HG02885 (cell line): ENCODE measurements at regions not wholly inside any gene's neighbourhood (a gene's known extent, or its start where the extent isn't known, plus 50 kb on each side); places are given as distances from the start of the nearest gene placed in this dataset.
A peak's percentile ranks its signal among the peaks of the same experiment; 100 is the strongest.

Experiments
- ATAC-seq: cut with Tn5 transposase; IDR thresholded peaks from one replicate; pipeline ENCODE4 v1.9.1; 2021; ENCODE audit warnings: mild to moderate bottlenecking; ENCODE audit not compliant: unreplicated experiment, poor library complexity

DNA sequence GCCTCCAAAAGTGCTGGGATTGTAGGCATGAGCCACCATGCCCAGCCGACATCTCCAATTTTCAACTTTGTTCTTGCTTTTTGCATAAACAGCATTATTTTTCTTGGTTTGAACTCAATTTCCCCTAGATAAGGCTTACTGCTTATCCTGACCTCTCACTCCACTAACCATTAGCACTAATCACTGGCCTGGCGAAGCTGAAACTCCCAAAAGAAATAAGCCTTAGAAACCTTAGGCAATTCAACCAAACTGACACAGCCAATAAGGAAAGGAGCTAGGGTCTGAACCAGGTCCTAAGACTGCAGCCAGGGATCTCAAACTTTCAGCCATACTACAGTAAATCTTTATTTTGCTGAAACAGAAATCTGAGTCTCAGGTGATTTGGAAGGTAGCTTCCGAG is 448.0 kb downstream of the RMST start:
- ATAC-seq, result no peak

DNA sequence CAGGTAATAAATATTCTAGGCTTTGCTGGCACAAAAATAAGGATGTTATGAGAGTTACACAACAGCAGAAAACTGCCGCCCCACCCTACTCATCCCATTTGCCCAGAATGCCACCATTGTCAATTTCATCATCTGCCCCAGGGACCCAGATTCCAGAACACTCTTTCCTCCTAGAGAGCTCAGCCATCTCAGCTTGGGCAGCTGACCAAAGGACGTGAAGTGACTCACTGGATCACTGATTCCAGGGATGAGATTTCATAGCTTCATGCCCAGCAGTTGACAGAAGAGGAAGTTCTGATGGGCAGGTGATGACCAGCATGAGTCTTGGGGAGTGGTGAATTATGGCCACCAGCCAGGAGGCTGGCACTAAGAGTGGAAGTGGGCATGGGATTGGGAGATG is 450.3 kb downstream of the RMST start:
- ATAC-seq, result no peak

DNA sequence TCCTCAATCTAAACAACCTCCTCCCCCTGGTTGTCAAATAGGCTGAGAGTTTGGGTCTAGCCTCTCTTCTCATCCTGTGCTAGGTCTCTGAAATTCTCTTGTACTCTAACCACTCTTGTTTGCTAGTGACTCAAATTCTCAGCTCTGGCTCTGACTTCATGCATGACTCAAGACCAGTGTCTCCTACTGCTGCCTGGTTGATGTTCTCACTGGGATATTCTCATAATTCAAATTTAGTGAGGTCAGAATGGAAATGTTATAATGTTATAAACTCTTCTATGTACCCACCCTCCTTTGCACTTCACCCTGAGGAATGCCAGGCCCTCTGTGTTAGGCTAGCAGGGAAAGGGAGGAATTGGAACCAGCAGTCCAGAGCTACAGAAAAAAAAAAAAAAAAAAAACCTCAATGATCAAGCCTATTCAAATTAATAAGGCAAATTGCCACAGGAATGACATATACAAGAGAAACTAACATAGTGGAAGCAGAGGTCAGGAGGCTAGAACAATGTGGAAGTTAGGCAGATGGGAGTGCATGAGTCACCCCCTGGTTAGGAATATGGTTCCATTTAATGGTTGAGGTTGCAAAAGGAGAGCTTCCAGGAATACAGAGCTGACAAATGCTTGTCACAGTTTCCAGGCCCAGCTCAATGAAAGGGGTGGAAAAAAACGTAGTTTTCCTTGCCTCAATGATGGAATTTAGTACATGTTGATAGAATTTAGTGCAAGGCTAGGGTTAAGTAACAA is 459.5 kb downstream of the RMST start:
- no peak for ATAC-seq

DNA sequence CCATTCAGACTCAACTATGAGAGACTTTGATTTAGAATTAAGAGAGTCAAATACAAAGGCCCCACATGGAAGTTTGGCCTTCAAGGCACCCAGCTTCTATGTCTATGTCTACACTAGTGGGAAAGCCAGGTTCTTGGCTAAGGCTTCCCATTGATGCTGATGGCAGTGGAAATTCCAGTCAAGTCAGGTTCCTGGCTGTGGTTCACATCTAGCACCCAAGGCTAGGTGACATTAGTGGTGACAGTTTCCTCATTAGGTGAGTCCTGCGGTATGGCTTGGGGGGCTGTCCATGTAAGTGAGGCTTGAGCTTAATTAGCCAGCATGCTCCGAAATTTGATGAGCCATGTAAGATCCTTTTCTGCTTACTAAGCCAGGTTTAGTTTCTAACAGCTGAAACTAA is 460.9 kb downstream of the RMST start:
- ATAC-seq, result no peak

DNA sequence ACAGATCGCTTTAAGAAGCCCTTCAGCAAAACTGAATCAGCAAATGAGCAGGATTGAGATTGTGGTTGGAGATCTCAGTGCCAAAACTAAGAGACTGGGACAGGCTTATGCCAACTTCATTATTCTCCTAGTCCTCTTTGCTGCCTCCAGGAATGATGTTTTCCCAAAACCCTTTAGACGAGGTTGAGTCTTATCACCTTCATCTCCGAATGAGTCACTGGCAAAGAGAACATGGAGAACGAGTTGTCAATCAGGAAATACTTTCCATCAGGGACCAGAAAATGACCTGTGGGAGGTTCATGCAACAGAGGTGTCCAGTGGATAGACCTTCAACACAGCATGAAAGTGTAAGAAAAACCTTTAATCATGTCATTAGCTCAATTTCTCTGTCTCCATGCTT is 461.5 kb downstream of the RMST start:
- no peak for ATAC-seq

DNA sequence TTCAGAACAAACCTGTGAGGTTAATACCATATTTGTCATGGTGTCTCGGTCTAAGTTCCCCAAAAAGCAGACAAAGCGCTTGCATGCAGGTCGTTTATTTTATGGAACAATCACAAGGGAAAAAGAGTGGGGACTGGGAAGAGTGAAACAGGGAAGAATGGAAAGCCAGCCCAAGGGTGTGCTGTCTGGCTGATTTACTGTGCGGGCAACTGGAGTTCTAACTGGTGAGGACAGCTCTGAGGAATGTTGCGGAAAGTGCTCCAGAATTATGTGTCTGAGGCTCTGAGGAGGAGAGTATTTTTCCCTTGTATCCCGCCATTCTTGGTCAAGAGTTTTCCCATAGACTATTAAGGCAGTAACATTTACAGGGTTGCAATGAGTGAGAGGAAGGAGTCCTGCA is 465.4 kb downstream of the RMST start:
- no peak for ATAC-seq

DNA sequence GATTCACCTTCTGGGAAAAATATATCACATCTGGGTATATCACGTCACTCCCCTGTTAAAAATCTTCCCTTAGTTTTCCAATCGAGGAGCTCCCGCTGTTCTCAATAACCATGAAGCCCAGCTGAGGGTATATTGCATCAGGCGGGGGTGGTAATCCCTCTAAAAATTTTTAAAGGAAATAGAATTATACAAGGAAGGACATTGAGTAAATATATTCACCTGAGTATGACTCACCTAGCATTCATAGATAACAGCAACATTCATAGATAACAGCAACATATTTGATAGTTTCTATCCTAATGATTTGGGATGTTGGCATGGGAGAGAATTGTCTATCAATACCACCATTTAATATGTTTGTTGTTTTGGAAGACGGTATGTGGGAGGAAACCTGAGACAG is 473.6 kb downstream of the RMST start:
- no peak for ATAC-seq

DNA sequence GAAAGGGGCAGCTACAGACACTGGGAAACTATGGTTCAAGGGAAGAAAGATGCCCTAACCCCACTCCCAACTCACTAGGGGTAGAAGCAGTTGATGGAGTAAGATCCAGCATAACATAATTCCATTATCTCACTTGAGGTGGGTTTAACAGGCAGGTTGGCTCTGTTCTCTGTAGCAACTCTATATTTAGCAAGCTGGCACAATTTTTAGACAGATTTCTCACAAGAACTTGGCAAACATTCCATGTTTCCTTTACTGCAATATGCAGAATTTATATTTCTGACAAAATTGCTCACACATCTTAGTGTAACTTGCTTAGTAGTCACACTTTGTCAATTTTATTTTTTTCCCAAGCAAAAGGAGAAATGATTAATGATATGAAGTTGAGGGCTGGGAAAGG is 475.4 kb downstream of the RMST start:
- no peak for ATAC-seq

DNA sequence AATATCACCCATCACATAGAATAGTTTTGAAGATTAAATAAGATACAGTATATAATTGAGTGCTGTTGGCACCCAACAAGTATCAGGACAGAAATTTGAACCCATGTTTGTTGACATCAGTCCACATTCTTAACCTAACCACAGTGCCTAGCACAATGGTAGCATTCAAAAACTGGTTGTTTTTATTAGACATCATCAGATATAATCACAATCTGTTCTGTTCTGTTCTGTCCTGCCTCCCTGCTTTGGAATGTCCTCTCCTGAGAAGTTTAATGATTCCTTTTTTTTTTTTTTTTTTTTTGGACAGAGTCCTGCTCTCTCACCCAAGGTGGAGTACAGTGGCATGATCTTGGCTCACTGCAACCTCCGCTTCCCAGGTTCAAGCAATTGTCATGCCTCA is 476.6 kb downstream of the RMST start:
- ATAC-seq, result no peak

DNA sequence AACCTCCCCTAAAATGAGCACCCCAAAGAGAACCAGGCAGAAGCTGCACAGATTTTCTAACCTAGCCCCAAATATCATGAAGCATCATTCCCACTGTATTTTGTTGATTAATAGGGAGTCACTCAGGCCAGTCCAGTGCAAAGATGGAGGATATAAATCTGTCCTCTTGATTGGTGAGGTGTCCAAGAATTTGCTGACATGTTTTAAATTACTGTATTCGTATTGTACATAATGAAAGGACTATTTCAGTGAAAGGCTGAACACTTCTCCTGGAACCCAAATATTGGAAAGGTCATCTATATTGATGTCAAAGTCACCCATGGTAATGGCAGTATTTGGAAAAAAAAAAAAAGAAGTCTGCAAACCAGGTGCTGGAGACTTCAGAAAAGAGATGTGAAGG is 477.5 kb downstream of the RMST start:
- ATAC-seq, result no peak

DNA sequence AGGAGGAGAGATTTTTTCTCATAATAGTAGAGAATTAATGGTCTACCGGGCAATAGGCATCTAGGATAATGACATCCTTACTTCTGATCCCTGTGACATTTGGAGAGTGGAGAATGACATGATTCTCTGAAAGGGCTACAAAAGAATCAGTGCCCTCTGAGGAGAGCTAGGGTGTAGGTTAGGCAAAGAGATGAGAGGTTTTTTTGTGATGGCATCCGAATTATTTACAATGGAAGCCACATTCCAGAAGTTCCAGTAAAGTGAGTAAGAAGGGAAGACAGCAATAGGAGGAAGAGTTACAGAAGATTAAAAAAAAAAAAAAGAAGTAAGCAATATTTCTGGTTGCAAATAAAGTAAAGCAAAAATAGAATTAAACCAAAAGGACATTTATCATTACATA is 478.0 kb downstream of the RMST start:
- no peak for ATAC-seq

DNA sequence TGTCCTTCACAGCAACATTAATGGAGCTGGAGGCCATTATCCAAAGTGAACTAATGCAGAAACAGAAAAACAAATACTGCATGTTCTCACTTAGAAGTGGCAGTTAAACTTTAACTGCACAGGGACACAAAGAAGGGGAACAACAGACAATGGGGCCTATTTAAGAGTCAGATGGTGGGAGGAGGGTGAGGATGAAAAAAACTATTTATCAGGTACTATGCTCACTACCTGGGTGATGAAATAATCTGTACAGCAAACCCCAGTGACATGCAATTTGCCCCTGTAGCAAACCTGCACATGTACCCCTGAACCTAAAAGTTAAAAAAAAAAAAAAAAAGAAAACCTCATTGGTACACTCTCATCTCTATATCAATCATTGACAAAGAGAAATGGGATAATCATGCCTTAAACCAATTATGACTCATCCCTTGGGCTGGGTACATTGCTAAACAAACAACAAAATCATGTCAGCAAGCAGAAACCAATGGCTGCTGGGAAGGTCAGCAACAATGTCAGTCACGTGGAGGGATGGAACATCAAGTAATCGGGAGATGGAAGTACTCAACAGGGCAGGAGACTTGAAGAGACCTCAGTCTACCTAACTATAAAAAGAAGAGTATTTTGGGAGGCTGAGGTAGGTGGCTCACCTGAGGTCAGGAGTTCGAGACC is 479.2 kb downstream of the RMST start:
- no peak for ATAC-seq

DNA sequence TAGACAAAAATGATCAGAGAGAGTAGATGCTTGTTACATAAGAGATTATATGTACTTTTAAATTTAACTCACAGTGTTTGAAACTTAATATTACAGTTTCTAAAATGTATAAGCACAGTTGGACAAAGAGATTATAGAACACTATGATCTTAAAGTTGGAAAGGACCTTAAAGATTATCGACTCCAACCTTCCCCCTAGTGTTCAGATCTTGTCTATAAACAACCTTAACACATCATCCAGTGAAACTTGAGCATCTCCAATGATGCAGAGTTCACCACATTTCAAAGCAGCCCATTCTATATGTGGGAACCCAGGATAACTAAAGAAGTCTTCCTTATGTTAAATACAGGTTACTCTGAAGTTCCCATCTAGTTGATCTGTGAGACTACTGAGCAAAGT is 480.8 kb downstream of the RMST start:
- no peak for ATAC-seq

DNA sequence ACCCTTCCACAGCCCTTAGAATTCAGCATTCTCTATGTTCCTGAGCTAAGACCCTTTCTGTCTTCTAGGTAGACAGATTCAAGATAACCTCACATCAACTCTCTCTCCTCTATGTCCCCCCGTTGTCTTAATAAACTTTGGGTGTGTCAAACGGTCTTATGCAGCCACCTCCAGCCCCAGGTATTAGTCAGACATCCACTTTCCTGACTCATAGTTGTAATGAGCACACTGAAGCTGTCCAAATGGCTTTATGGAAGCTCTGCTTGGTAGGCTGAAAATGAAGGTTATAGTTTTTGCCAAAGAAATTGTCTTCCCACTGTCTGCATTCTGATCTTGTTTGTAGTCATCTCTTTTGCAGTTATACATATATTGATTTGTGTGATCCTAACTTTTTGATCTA is 482.0 kb downstream of the RMST start:
- ATAC-seq, result no peak

DNA sequence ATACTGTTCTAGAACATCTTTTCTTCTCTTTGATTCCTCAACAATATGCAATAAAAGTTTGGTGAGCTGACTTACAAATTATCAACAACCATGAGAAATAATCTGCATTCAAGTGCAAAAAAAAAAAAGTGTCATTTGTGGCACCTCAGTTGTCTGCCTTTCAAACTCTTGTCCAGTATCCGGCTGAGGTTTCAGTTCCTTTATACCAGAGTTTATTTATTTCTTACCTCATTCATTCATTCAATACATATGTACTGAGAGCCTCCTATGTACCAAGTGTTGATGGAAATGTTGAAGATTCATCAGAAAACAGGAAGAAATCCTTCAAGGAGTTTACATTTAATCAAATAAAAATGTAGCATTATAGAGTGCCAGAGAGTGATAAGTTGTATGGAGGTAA is 484.1 kb downstream of the RMST start:
- ATAC-seq, result no peak

DNA sequence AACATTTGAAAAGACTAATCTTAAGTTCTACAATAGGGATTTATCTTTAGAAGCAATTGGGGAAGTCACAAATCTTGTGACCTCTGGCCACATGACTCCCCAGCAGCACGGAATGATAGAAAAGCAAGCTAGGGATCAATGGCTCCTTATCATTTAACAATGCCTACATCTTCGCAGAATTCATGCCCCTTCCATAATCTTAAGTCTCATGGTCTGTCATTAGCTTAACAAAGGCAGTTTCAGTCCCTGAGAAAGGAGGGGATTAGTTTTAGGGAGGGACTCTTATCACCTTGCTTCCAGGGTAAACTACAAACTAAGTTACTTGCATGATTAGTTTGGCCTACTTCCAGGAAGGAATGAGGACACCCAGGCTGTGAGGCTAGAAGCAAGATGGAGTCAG is 486.0 kb downstream of the RMST start:
- no peak for ATAC-seq

DNA sequence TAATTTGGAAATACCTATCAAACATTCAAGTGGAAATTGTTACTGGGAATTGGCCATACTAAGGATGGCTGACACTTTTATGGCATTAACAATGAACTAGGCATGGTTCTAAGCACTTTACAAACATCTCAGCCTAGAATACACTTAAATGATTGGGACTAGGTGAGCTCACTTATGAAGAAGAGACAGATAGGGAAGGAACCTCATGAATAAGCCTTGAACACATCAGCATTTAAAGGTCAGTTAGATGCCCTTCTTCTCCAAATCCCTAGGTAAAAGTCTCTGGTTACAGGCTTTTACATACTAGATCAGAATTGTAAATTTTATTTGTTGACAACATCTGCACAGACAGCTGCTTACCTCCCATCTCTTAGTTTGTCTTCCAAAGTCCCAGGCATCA is 488.6 kb downstream of the RMST start:
- no peak for ATAC-seq

DNA sequence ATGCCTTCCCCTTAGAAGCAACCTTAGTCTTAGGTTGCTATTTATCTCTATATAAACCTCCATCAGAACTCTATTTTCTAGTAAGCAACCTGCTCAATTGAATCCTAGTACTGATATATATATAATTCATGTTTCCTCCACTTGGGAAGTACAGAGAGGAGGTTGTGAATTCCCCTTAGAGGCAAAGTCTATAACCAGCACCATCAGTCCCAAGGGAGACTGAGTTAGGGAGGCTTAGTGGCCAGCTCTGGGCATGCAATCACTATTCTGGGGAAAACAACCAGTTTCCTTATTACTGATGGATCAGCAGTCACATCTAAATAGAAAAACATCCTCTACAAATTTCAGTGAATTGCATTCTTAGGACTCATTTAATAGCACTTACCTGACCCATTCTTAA is 489.1 kb downstream of the RMST start:
- no peak for ATAC-seq

DNA sequence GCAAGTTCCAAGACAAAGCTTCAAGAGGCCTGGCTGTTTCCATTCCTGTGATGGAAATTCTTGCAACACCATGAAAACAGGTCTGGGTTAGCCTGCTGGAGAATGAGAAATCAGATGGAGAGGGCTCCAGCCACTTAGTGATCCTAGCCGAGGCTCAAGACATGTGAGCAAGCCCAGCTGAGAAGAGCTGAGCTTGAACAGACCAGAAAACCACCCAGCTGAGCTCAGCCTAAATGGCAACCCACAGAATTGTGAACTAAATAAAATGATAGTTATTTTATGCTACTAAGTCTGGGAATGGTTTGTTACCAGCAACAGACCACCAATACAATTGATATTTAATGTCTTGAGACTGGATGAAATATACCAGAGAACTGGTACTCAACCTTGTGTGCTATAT is 494.5 kb downstream of the RMST start:
- ATAC-seq, result no peak

DNA sequence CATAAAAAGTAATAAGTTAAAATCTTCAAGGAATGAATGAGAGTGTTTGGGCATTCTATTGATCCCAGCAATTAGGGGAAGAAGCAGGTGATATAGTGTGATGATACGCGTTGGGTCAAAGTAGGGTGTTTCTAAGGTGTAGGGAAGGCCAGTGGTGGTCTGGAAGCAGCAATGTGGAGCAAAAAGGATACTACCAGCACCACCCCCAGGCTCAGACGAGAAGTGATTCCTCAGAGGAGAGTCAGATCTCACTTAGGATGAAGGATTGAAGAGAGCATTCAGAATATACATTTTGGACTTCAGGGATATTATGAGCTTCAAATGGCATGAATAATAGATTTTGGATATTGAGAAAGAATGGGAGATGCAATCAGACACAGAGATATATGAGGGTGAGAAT is 497.6 kb downstream of the RMST start:
- no peak for ATAC-seq

DNA sequence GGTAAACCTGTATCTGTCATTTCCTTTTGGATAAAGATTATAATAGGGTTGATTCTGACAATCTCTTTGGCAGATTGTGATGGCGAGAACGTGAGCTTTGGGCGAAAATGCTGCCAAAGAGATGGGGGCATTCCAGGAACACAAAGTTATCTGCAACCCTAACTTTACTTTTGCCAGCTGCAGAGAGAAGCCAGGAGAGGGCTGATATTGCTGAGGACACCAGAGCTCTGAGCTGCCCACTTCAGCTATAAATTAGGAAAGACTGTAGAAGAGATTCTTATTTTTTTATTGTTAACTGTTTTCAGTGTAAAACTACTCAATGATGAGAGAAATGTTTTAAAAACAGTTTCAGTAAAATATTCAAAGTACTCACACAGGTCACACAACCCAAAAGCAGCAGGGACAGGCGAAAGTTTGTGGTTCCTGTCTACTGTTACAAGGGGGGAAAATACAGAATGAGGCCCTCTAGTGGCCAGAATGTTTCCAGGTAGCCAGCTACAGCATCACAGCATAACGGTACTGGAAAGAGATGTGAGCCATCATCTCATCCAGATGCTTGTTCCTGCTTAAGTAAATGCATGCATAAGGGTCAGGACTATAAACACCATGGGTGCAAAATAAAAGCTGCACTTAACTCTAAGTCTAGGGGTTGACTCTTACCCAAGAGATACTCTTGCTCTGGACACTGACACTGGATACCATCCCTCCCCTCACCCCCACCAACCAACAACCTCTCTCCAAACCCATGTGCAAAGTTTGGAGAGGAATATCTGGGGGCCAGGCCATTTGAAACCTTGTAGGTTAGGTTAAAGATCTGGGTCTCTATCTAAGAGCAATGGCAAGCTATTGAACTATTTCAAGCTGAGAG is 498.4 kb downstream of the RMST start:
- ATAC-seq, result peak; percentile 94
